Small intestine (tissue), 7 donors: ENCODE measurements at regions not wholly inside any gene's neighbourhood (a gene's known extent, or its start where the extent isn't known, plus 50 kb on each side); places are given as distances from the start of the nearest gene placed in this dataset.

ENCODE experiments used
- DNase-seq, 2 donors: peaks; one replicate each; pipeline versions ENCODE4 v3.0.0 to v3.0.0-alpha.2; 2013
- FAIRE-seq: peaks from 2 replicates; lab custom pipeline; 2012; peaks lifted over from hg19 to GRCh38; lab: Jason Lieb, UNC
- H3K27ac ChIP-seq, 3 donors: one replicate each; pipeline ENCODE4 v1.5.1; 2013; ENCODE audit warnings: low read length in 2 of 3, mild to moderate bottlenecking in 2 of 3, control low read depth in 1 of 3, inconsistent platforms in 1 of 3, low read depth in 1 of 3, moderate library complexity in 1 of 3
- H3K27me3 ChIP-seq, 3 donors: one replicate each; pipeline ENCODE4 v1.6.1; 2013; ENCODE audit warnings: low read length in 3 of 3, inconsistent platforms in 1 of 3; ENCODE audit not compliant: control insufficient read depth in 3 of 3, insufficient read depth in 3 of 3
- H3K36me3 ChIP-seq, 3 donors: one replicate each; pipeline ENCODE4 v1.6.1; 2013; ENCODE audit warnings: low read length in 3 of 3, inconsistent platforms in 1 of 3, low read depth in 1 of 3, mild to moderate bottlenecking in 1 of 3, moderate library complexity in 1 of 3; ENCODE audit not compliant: control insufficient read depth in 3 of 3, insufficient read depth in 2 of 3
- H3K4me1 ChIP-seq, 3 donors: one replicate each; pipeline ENCODE4 v1.6.1; 2013; ENCODE audit warnings: low read length in 2 of 3, inconsistent platforms in 1 of 3, low read depth in 1 of 3, mild to moderate bottlenecking in 1 of 3, moderate library complexity in 1 of 3; ENCODE audit not compliant: control insufficient read depth in 3 of 3, insufficient read depth in 2 of 3
- H3K4me3 ChIP-seq, 3 donors: one replicate each; pipeline ENCODE4 v1.5.1; 2013; ENCODE audit warnings: low read length in 3 of 3, control low read depth in 1 of 3, inconsistent platforms in 1 of 3, low read depth in 1 of 3, mild to moderate bottlenecking in 1 of 3, moderate library complexity in 1 of 3
- H3K9me3 ChIP-seq, 2 donors: one replicate each; pipeline ENCODE4 v1.6.1; 2013; ENCODE audit warnings: low read depth in 1 of 2, low read length in 1 of 2; ENCODE audit not compliant: control insufficient read depth in 2 of 2, insufficient read depth in 1 of 2
- WGBS, 3 donors: extraction: QIAGEN DNeasy Blood & Tissue Kit; methylation state at CpG; one replicate each; pipeline ENCODE4 v1.1.7; 2013; 5-methylcytosine and 5-hydroxymethylcytosine counted together
- donor health status: healthy with polysubstance abuse.
- donor health status: control.
- donor health status: control.
- donor health status: Bipolar disorder and iron deficiency.
- donor health status: healthy.

DNA sequence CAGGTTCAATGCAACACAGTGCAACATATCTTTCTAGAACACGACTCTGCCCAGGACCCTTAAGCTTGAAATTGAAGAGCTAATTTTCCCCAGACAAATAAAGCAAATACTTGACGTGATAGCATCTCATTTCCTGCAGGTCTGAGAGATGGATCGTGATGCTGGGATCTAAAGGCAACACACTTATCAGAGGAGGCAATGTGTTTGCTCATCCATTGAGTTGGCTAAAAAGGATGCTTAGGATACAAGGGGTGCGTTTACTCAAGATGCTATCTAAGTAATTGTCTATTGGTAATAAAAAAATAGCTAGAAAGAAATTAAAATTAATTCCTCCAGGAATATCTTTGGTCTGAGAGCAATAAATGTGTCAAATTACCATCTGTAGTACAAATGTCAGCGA is 129.0 kb downstream of the SOCS6 start:
- Histone ChIP-seq H3K27me3 (no peaks in the 10 kb centered on the region), H3K4me1 (peaks cover 0 to 29% (median 9%) of the 10 kb centered on the region in 3 donors), H3K4me3 (no peak overlapping the region), H3K27ac (no peak overlapping the region), H3K36me3 (no peaks in the 10 kb centered on the region), H3K9me3 (no peaks in the 10 kb centered on the region)
- DNase-seq (no peak), FAIRE-seq (no peak)
- WGBS, 3 donors: 64 to 71% (median 68%) methylated on average over 5 of the region's 5 CpGs

GRCh38 chr18:70416496-70416895 is 127.7 kb downstream of the SOCS6 start:
- H3K9me3 ChIP-seq: no peaks in the 10 kb centered on the region

GRCh38 chr18:70415823-70416488 is 127.1 kb downstream of the SOCS6 start:
- H3K4me3 ChIP-seq: no peak overlapping the region
- H3K36me3 ChIP-seq: no peaks in the 10 kb centered on the region
- no peaks in the 10 kb centered on the region for H3K27me3 ChIP-seq
- no peak overlapping the region for H3K27ac ChIP-seq
- peaks cover 0 to 16% (median 6%) of the 10 kb centered on the region in 3 donors for H3K4me1 ChIP-seq
- DNase-seq: peak; percentile 28 to 84
- no peak for FAIRE-seq
- 37 to 71% (median 48%) methylated on average over 13 of the region's 13 CpGs for WGBS, 3 donors
- no peaks in the 10 kb centered on the region for H3K9me3 ChIP-seq

More at GRCh38 chr18:70416496-70416895, 127.7 kb downstream of the SOCS6 start:
- no peak overlapping the region for H3K4me3 ChIP-seq
- no peaks in the 10 kb centered on the region for H3K27me3 ChIP-seq
- WGBS, 3 donors: 78 to 85% (median 84%) methylated on average over 8 of the region's 8 CpGs
- no peaks in the 10 kb centered on the region for H3K36me3 ChIP-seq
- no peak overlapping the region for H3K27ac ChIP-seq
- FAIRE-seq (no peak), DNase-seq (no peak)
- peaks cover 0 to 18% (median 6%) of the 10 kb centered on the region in 3 donors for H3K4me1 ChIP-seq

GRCh38 chr18:70414315-70414900 is 125.6 kb downstream of the SOCS6 start:
- 43 to 61% (median 56%) methylated on average over 6 of the region's 6 CpGs for whole genome bisulfite sequencing, 3 donors
- H3K27me3 ChIP-seq: no peaks in the 10 kb centered on the region
- H3K4me3 ChIP-seq: no peak overlapping the region
- no peak overlapping the region for H3K27ac ChIP-seq
- no peaks in the 10 kb centered on the region for H3K36me3 ChIP-seq
- H3K4me1 ChIP-seq: peaks cover 0 to 8% (median 0%) of the 10 kb centered on the region in 3 donors
- DNase-seq (no peak), FAIRE-seq (no peak)
- H3K9me3 ChIP-seq: no peaks in the 10 kb centered on the region

- H3K4me3 ChIP-seq: no peak overlapping the region
- H3K9me3 ChIP-seq: no peaks in the 10 kb centered on the region
- no peaks in the 10 kb centered on the region for H3K4me1 ChIP-seq
- H3K36me3 ChIP-seq: no peaks in the 10 kb centered on the region
- WGBS, 3 donors: 79 to 89% (median 83%) methylated on average over 3 of the region's 3 CpGs
- no peaks in the 10 kb centered on the region for H3K27me3 ChIP-seq
- FAIRE-seq: no peak
- H3K27ac ChIP-seq: no peak overlapping the region
- no peak for DNase-seq
Observed at GRCh38 chr18:70413455-70413854, 124.6 kb downstream of the SOCS6 start.

DNA sequence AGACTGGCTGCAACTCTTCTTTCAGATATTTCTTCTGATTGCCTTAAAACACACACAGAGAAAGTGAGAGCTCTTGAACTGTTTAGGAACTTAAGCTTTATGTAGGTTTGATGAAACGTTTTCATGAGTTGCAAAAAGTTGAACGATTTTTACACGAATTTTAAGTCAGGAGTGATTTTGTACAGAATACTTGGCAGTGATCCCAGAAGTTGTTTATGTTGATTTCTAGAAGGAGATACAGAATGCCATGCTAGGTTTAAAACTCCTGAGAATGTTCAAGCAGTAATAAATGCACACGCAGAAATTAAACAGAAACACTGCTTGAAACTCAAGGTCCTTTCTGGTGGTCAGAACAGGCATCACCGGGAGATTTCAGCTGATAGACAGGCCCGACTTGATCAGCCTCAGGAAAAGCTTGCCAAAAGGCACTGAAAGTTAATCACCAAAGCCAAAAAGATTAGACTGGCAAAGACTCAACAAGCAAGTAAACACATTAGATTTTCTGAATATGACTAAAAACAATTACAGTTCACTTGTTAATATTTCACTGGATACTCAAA is 123.1 kb downstream of the SOCS6 start:
- Histone ChIP-seq H3K4me1 (no peaks in the 10 kb centered on the region), H3K9me3 (no peaks in the 10 kb centered on the region), H3K4me3 (no peak overlapping the region), H3K36me3 (no peaks in the 10 kb centered on the region), H3K27ac (no peak overlapping the region), H3K27me3 (no peaks in the 10 kb centered on the region)
- 13 to 46% (median 31%) methylated on average over 6 of the region's 6 CpGs for WGBS, 3 donors
- no peak for DNase-seq
- no peak for FAIRE-seq

- no peak for FAIRE-seq
- Histone ChIP-seq H3K27me3 (no peaks in the 10 kb centered on the region), H3K9me3 (no peaks in the 10 kb centered on the region), H3K4me3 (no peak overlapping the region), H3K36me3 (no peaks in the 10 kb centered on the region), H3K4me1 (no peaks in the 10 kb centered on the region), H3K27ac (no peak overlapping the region)
- DNase-seq: no peak
- 90 to 100% (median 90%) methylated on average over 2 of the region's 2 CpGs for WGBS, 3 donors
Observed at GRCh38 chr18:70411307-70411706, 122.5 kb downstream of the SOCS6 start.

- Histone ChIP-seq H3K36me3 (no peaks in the 10 kb centered on the region), H3K27me3 (no peaks in the 10 kb centered on the region), H3K4me3 (no peak overlapping the region), H3K9me3 (no peaks in the 10 kb centered on the region), H3K4me1 (no peaks in the 10 kb centered on the region), H3K27ac (no peak overlapping the region)
- 79 to 94% (median 88%) methylated on average over 3 of the region's 3 CpGs for WGBS, 3 donors
- DNase-seq (no peak), FAIRE-seq (no peak)
Observed at GRCh38 chr18:70405052-70405451, 116.2 kb downstream of the SOCS6 start.
